HepG2 (cell line): ENCODE measurements at regions not wholly inside any gene's neighbourhood (a gene's known extent, or its start where the extent isn't known, plus 50 kb on each side); places are given as distances from the start of the nearest gene placed in this dataset.

ENCODE experiments used
- ATAC-seq: fragments of 200-7000 bp; cut with Tn5 transposase; 3 replicates; pipeline ENCODE4 v1.9.1; 2020; ENCODE audit warnings: mild to moderate bottlenecking, moderate library complexity
- BruUV-seq: library from RNA; stranded (reverse); fragments of 400-500 nt; replicated peaks from 2 replicates; lab custom pipeline; 2021; lab: Mats Ljungman, UMichigan
- CTCF ChIA-PET: fragments of 300-600 bp; formaldehyde crosslinking; extraction: SDS; loops from one replicate; lab custom pipeline; 2021; ENCODE audit warnings: low total read pairs, inconsistent platforms, low intra/inter-chr PET ratio; lab: Yijun Ruan, JAX
- POLR2A ChIA-PET: fragments of 350-600 bp; sonication (Branson Sonifier 250); formaldehyde crosslinking; loops from one replicate; lab custom pipeline; 2020; ENCODE audit warnings: antibody characterized with exemption, inconsistent platforms; lab: Yijun Ruan, JAX
- DNase-seq: peaks from one replicate; pipeline ENCODE4 v3.0.0-alpha.2; 2015; ENCODE audit warnings: low spot score
- FAIRE-seq: peaks from 3 replicates; lab custom pipeline; 2011; peaks lifted over from hg19 to GRCh38; lab: Jason Lieb, UNC
- H2AFZ ChIP-seq: one replicate; pipeline ENCODE4 v1.6.1; 2011; ENCODE audit warnings: low read length, inconsistent platforms
- H3K27ac ChIP-seq: fragments of 300-600 bp; 3 replicates; pipeline ENCODE4 v1.8.0; 2011; ENCODE audit warnings: mixed run types, mild to moderate bottlenecking, mixed read lengths, low read length, inconsistent platforms; ENCODE audit not compliant: insufficient read depth; ENCODE audit errors: extremely low read length
- H3K27me3 ChIP-seq, 2 experiments: fragments of 200-600 bp in 1 of 2; 2 replicates in 1 of 2; 3 replicates in 1 of 2; pipeline versions ENCODE4 v1.6.0 to v1.8.0; 2011; ENCODE audit warnings: low read length in 2 of 2, mild to moderate bottlenecking in 2 of 2, moderate library complexity in 2 of 2, inconsistent platforms in 1 of 2; ENCODE audit not compliant: insufficient read depth in 2 of 2, control insufficient read depth in 1 of 2
- H3K36me3 ChIP-seq, 2 experiments: fragments of 200-600 bp in 1 of 2; replicated peaks in 1 of 2; 2 replicates in 1 of 2; 3 replicates in 1 of 2; pipeline versions ENCODE4 v1.5.1 to v1.8.0; 2011; ENCODE audit warnings: low read length in 2 of 2, inconsistent platforms in 1 of 2; ENCODE audit not compliant: insufficient read depth in 2 of 2, control insufficient read depth in 1 of 2
- H3K4me1 ChIP-seq: 2 replicates; pipeline ENCODE4 v1.5.1; 2012; ENCODE audit warnings: low read length, inconsistent platforms; ENCODE audit not compliant: insufficient read depth
- H3K4me2 ChIP-seq: 2 replicates; pipeline ENCODE4 v1.6.0; 2011; ENCODE audit warnings: low read depth, low read length, inconsistent platforms
- H3K4me3 ChIP-seq, 3 experiments: fragments of 200-600 bp in 1 of 3; sonication (generic), shearing (Covaris generic) in 1 of 3; replicated peaks in 1 of 3; 2 replicates each; pipeline ENCODE4 v1.5.1; 2011 to 2016; ENCODE audit warnings: low read length in 3 of 3, inconsistent platforms in 2 of 3, low read depth in 2 of 3, mild to moderate bottlenecking in 2 of 3, control low read depth in 1 of 3, mixed read lengths in 1 of 3; ENCODE audit not compliant: insufficient read depth in 1 of 3
- H3K79me2 ChIP-seq: one replicate; pipeline ENCODE4 v1.6.1; 2011; ENCODE audit warnings: low read length, inconsistent platforms; ENCODE audit not compliant: insufficient read depth
- H3K9ac ChIP-seq: 2 replicates; pipeline ENCODE4 v1.6.0; 2011; ENCODE audit warnings: mild to moderate bottlenecking, low read depth, low read length, inconsistent platforms; ENCODE audit not compliant: insufficient read depth
- H3K9me3 ChIP-seq: 2 replicates; pipeline ENCODE4 v1.5.1; 2012; ENCODE audit warnings: mild to moderate bottlenecking, low read length
- H4K20me1 ChIP-seq: 2 replicates; pipeline ENCODE4 v1.6.0; 2011; ENCODE audit warnings: inconsistent platforms, mild to moderate bottlenecking, low read length, moderate library complexity; ENCODE audit not compliant: insufficient read depth
- AGO2 ChIP-seq: fragments of 200-400 bp; formaldehyde crosslinking; optimal IDR thresholded peaks from 2 replicates; pipeline ENCODE3; 2017; ENCODE audit warnings: mild to moderate bottlenecking, low read depth, low read length, moderate library complexity
- ATF1 ChIP-seq: IDR thresholded peaks from 2 replicates; pipeline ENCODE4 v1.6.1; 2016; ENCODE audit warnings: mild to moderate bottlenecking, control low read depth
- GFI1 ChIP-seq: sonication (generic); formaldehyde crosslinking; IDR thresholded peaks from 2 replicates; pipeline ENCODE4 v1.5.0; 2020; ENCODE audit warnings: missing genetic modification reagents, mild to moderate bottlenecking, borderline replicate concordance
- KDM4B ChIP-seq: sonication (generic); formaldehyde crosslinking; IDR thresholded peaks from 2 replicates; pipeline ENCODE4 v1.4.0; 2020; ENCODE audit warnings: missing genetic modification reagents
- PTBP1 ChIP-seq: fragments of 200-400 bp; formaldehyde crosslinking; IDR thresholded peaks from 2 replicates; pipeline ENCODE4 v1.6.1; 2018; ENCODE audit warnings: low read length, low read depth; ENCODE audit not compliant: poor library complexity, severe bottlenecking
- TMF1 ChIP-seq: sonication (generic); formaldehyde crosslinking; IDR thresholded peaks from 2 replicates; pipeline ENCODE4 v1.8.1; 2022; ENCODE audit warnings: low read depth, missing genetic modification reagents
- WIZ ChIP-seq: sonication (generic); formaldehyde crosslinking; IDR thresholded peaks from 2 replicates; pipeline ENCODE4 v1.5.1; 2020; ENCODE audit warnings: mild to moderate bottlenecking, missing genetic modification reagents
- ZKSCAN8 ChIP-seq: IDR thresholded peaks from 2 replicates; pipeline ENCODE4 v1.6.1; 2016; ENCODE audit warnings: borderline replicate concordance, missing genetic modification reagents, missing compliant biosample characterization
- ZNF33B ChIP-seq: sonication (generic); formaldehyde crosslinking; IDR thresholded peaks from 2 replicates; pipeline ENCODE4 v1.5.1; 2020; ENCODE audit warnings: mild to moderate bottlenecking, missing genetic modification reagents
- ZNF724P ChIP-seq: sonication (generic); formaldehyde crosslinking; IDR thresholded peaks from 2 replicates; pipeline ENCODE4 v1.8.0; 2022; ENCODE audit warnings: missing genetic modification reagents, borderline replicate concordance
- ZNF75D ChIP-seq: sonication (generic); formaldehyde crosslinking; IDR thresholded peaks from 2 replicates; pipeline ENCODE4 v1.8.1; 2023; ENCODE audit warnings: missing genetic modification reagents, mild to moderate bottlenecking, borderline replicate concordance
- ZNF777 ChIP-seq: sonication (generic); formaldehyde crosslinking; IDR thresholded peaks from 2 replicates; pipeline ENCODE4 v1.4.0; 2020; ENCODE audit warnings: missing genetic modification reagents
- ZNF879 ChIP-seq: sonication (generic); formaldehyde crosslinking; IDR thresholded peaks from 2 replicates; pipeline ENCODE4 v1.8.1; 2023; ENCODE audit warnings: missing genetic modification reagents
- WGBS: methylation state at CpG from one replicate; pipeline ENCODE4 v1.1.6; 2017; ENCODE audit warnings: low lambda C conversion rate; 5-methylcytosine and 5-hydroxymethylcytosine counted together
- in situ Hi-C: cut with HindIII; loops from 2 replicates; pipeline ENCODE4 v1.10.0; 2017; ENCODE audit warnings: low pct_unique_long_range_greater_than_20kb; ENCODE audit not compliant: extremely low pct_ligation_motif_present
- intact Hi-C: fragments of 100-400 bp; cut with micrococcal nuclease; formaldehyde crosslinking; loops from one replicate; pipeline ENCODE4 v1.10.0; 2022; ENCODE audit not compliant: unreplicated experiment
- TF ChIP-seq, protein P1 (sequence below): sonication (generic); formaldehyde crosslinking; IDR thresholded peaks from 2 replicates; pipeline ENCODE4 v1.4.0; 2020; ENCODE audit warnings: low read depth, mild to moderate bottlenecking, missing genetic modification reagents
- TF ChIP-seq, protein P2 (sequence below): sonication (generic); formaldehyde crosslinking; IDR thresholded peaks from 2 replicates; pipeline ENCODE4 v1.4.0; 2020; ENCODE audit warnings: mild to moderate bottlenecking, missing genetic modification reagents
- TF ChIP-seq, protein P3 (sequence below): sonication (generic); formaldehyde crosslinking; IDR thresholded peaks from 2 replicates; pipeline ENCODE4 v1.8.1; 2023; ENCODE audit warnings: mild to moderate bottlenecking, missing genetic modification reagents

DNA sequence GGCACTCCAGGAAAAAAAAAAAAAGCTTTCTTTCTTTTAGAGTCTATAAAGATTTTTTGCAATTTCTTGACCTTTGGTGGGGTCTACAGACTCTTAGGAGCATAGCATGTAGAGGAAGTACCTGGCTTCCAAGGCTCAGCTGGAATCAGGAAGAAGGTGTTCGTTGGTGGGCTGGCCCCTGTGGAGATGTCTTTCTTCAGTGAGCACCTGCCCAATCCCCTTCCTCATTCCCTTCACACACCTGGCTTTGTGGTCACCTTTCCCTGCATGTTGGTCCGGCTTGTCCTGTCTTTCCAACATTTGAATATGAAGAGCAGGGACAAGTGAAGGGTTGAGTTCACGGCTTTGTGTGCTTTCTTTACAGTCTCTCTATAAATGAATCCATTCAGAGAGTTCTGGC lies 352.4 kb downstream of the HAPSTR1 start:
- H3K27ac ChIP-seq, result no peak overlapping the region
- H3K36me3 ChIP-seq, result no peaks in the 10 kb centered on the region
- POLR2A ChIA-PET, result no interaction called here
- in situ Hi-C loops, result no loop called here
- H3K79me2 ChIP-seq, result no peaks in the 10 kb centered on the region
- TF ChIP-seq KDM4B (CRISPR knock-in tag), result no peak
- no peak for TF ChIP-seq PTBP1
- TF ChIP-seq ZKSCAN8, result no peak
- no peak for TF ChIP-seq ATF1 (CRISPR knock-in tag)
- TF ChIP-seq, all 625 proteins: peak for 0
- Histone ChIP-seq H3K27me3 (no peaks in the 10 kb centered on the region; a peak in 1 of 5 replicates), H3K9ac (no peak overlapping the region), H3K4me3 (no peak overlapping the region), H4K20me1 (no peaks in the 10 kb centered on the region), H3K4me2 (no peak overlapping the region), H2AFZ (no peak overlapping the region), H3K4me1 (no peaks in the 10 kb centered on the region), H3K9me3 (no peaks in the 10 kb centered on the region)
- CTCF ChIA-PET, result no interaction called here
- BruUV-seq, result no TSS peak
- WGBS, result 5% methylated on average over 3 of the region's 3 CpGs
- intact Hi-C loops, result no loop called here
- ATAC-seq, result no peak
- no peak for DNase-seq
- FAIRE-seq, result no peak

DNA sequence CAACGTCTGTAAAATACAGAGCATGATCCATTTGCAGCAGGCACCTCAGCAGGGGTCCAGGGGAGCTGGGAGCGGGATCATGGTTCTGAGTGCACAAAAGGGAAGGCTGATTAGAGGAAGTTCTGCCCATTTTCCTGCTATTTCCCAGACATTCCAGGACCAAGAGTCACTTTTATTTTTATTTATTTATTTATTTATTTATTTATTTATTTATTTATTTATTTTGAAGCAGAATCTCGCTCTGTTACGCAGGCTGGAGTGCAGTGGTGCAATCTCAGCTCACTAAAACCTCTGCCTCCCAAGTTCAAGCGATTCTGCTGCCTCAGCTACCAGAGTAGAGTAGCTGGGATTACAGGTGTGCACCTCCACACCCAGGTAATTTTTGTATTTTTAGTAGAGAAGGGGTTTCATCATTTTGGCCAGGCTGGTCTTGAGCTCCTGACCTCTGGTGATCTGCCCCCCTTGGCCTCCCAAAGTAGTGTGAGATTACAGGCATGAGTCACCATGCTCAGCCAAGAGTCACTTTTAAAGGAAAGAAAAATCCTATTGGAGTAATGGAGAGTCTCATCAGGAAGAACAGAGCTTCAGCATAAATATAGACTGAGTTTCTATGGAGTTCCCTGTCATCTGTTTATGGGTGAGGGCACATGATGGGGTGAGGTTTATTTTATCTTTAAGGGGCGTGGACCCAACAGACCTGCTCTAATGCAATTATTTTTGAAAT lies 355.2 kb downstream of the HAPSTR1 start:
- Histone ChIP-seq H2AFZ (no peak overlapping the region), H4K20me1 (no peaks in the 10 kb centered on the region), H3K9ac (no peak overlapping the region), H3K4me2 (no peak overlapping the region), H3K27me3 (no peaks in the 10 kb centered on the region; a peak in 1 of 5 replicates), H3K9me3 (no peaks in the 10 kb centered on the region), H3K36me3 (no peaks in the 10 kb centered on the region), H3K79me2 (no peaks in the 10 kb centered on the region), H3K4me3 (no peak overlapping the region), H3K27ac (no peak overlapping the region), H3K4me1 (no peaks in the 10 kb centered on the region)
- 13% methylated on average over 6 of the region's 6 CpGs for WGBS
- ATAC-seq (no peak), FAIRE-seq (no peak), DNase-seq (no peak)
- BruUV-seq, result no TSS peak
- in situ Hi-C loops, result no loop called here
- intact Hi-C loops, result no loop called here
- POLR2A ChIA-PET, result no interaction called here
- CTCF ChIA-PET, result no interaction called here
- TF ChIP-seq ZNF724P (CRISPR knock-in tag), result no peak
- no peak for TF ChIP-seq GFI1
- TF ChIP-seq ZNF75D (CRISPR knock-in tag), result no peak
- TF ChIP-seq, protein P1, sequence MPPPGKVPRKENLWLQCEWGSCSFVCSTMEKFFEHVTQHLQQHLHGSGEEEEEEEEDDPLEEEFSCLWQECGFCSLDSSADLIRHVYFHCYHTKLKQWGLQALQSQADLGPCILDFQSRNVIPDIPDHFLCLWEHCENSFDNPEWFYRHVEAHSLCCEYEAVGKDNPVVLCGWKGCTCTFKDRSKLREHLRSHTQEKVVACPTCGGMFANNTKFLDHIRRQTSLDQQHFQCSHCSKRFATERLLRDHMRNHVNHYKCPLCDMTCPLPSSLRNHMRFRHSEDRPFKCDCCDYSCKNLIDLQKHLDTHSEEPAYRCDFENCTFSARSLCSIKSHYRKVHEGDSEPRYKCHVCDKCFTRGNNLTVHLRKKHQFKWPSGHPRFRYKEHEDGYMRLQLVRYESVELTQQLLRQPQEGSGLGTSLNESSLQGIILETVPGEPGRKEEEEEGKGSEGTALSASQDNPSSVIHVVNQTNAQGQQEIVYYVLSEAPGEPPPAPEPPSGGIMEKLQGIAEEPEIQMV (CRISPR knock-in tag), result no peak
- no peak for TF ChIP-seq AGO2
- TF ChIP-seq ZNF777 (CRISPR knock-in tag), result no peak
- TF ChIP-seq, protein P2, sequence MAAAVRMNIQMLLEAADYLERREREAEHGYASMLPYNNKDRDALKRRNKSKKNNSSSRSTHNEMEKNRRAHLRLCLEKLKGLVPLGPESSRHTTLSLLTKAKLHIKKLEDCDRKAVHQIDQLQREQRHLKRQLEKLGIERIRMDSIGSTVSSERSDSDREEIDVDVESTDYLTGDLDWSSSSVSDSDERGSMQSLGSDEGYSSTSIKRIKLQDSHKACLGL, result no peak
- TF ChIP-seq, protein P3, sequence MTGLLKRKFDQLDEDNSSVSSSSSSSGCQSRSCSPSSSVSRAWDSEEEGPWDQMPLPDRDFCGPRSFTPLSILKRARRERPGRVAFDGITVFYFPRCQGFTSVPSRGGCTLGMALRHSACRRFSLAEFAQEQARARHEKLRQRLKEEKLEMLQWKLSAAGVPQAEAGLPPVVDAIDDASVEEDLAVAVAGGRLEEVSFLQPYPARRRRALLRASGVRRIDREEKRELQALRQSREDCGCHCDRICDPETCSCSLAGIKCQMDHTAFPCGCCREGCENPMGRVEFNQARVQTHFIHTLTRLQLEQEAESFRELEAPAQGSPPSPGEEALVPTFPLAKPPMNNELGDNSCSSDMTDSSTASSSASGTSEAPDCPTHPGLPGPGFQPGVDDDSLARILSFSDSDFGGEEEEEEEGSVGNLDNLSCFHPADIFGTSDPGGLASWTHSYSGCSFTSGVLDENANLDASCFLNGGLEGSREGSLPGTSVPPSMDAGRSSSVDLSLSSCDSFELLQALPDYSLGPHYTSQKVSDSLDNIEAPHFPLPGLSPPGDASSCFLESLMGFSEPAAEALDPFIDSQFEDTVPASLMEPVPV (CRISPR knock-in tag), result no peak
- TF ChIP-seq ZNF33B (CRISPR knock-in tag), result no peak
- TF ChIP-seq TMF1 (CRISPR knock-in tag), result no peak
- no peak for TF ChIP-seq ZNF879
- TF ChIP-seq WIZ (CRISPR knock-in tag), result no peak
